Right renal pelvis (tissue), 4 donors: ENCODE measurements at regions not wholly inside any gene's neighbourhood (a gene's known extent, or its start where the extent isn't known, plus 50 kb on each side); places are given as distances from the start of the nearest gene placed in this dataset.
"Not testable (repeated sequence)": the region's sequence is repeated elsewhere in the genome, so short reads cannot be mapped to it uniquely, and the experiment has no call there.

Source experiments
- DNase-seq, 4 donors: peaks; one replicate each; pipeline ENCODE4 v3.0.0-alpha.2; 2013; ENCODE audit warnings: low read depth in 4 of 4, low spot score in 3 of 4, missing footprints in 1 of 4

GRCh38 chr2:150075831-150076230, 411.6 kb downstream of the RND3 start:
- no peak for DNase-seq

GRCh38 chr2:150066490-150066889, 421.0 kb downstream of the RND3 start:
- DNase-seq, result no peak

GRCh38 chr2:150063931-150064548, 423.4 kb downstream of the RND3 start:
- DNase-seq, result no peak

GRCh38 chr2:150063432-150063889, 424.0 kb downstream of the RND3 start:
- no peak for DNase-seq

- no peak for DNase-seq
These were observed 425.1 kb downstream of the RND3 start for GRCh38 chr2:150062416-150062815.

- DNase-seq, result no peak
These were observed 427.1 kb downstream of the RND3 start for GRCh38 chr2:150060341-150060740.

GRCh38 chr2:150059676-150060075, 427.8 kb downstream of the RND3 start:
- not testable (repeated sequence) for DNase-seq

- no peak for DNase-seq
These were observed 435.0 kb downstream of the RND3 start for GRCh38 chr2:150052457-150052856.

GRCh38 chr2:150051004-150051403, 436.5 kb downstream of the RND3 start:
- DNase-seq, result no peak

GRCh38 chr2:150050036-150050435, 437.4 kb downstream of the RND3 start:
- no peak for DNase-seq

- DNase-seq, result no peak
These were observed 439.7 kb downstream of the RND3 start for GRCh38 chr2:150047620-150048222.

- no peak for DNase-seq
These were observed 440.7 kb downstream of the RND3 start for GRCh38 chr2:150046810-150047209.

GRCh38 chr2:150046211-150046610, 441.3 kb downstream of the RND3 start:
- DNase-seq, result no peak

GRCh38 chr2:150045601-150046000, 441.9 kb downstream of the RND3 start:
- no peak for DNase-seq

GRCh38 chr2:150043172-150043500, 444.3 kb downstream of the RND3 start:
- no peak for DNase-seq

GRCh38 chr2:150042500-150043171, 444.8 kb downstream of the RND3 start:
- DNase-seq, result no peak

- no peak for DNase-seq
These were observed 445.6 kb downstream of the RND3 start for GRCh38 chr2:150041722-150042425.

- DNase-seq, result no peak
These were observed 449.0 kb upstream of the MMADHC start for GRCh38 chr2:150036622-150037021.

GRCh38 chr2:150034665-150035064, 447.1 kb upstream of the MMADHC start:
- no peak for DNase-seq

- no peak for DNase-seq
These were observed 443.0 kb upstream of the MMADHC start for GRCh38 chr2:150030436-150031190.

GRCh38 chr2:150028322-150028721, 440.7 kb upstream of the MMADHC start:
- DNase-seq, result no peak
